HepG2 (cell line): ENCODE measurements at regions not wholly inside any gene's neighbourhood (a gene's known extent, or its start where the extent isn't known, plus 50 kb on each side); places are given as distances from the start of the nearest gene placed in this dataset.

Source experiments
- ATAC-seq: fragments of 200-7000 bp; cut with Tn5 transposase; 3 replicates; pipeline ENCODE4 v1.9.1; 2020; ENCODE audit warnings: mild to moderate bottlenecking, moderate library complexity
- BruUV-seq: library from RNA; stranded (reverse); fragments of 400-500 nt; replicated peaks from 2 replicates; lab custom pipeline; 2021; lab: Mats Ljungman, UMichigan
- CTCF ChIA-PET: fragments of 300-600 bp; formaldehyde crosslinking; extraction: SDS; loops from one replicate; lab custom pipeline; 2021; ENCODE audit warnings: low total read pairs, inconsistent platforms, low intra/inter-chr PET ratio; lab: Yijun Ruan, JAX
- POLR2A ChIA-PET: fragments of 350-600 bp; sonication (Branson Sonifier 250); formaldehyde crosslinking; loops from one replicate; lab custom pipeline; 2020; ENCODE audit warnings: antibody characterized with exemption, inconsistent platforms; lab: Yijun Ruan, JAX
- DNase-seq: peaks from one replicate; pipeline ENCODE4 v3.0.0-alpha.2; 2015; ENCODE audit warnings: low spot score
- FAIRE-seq: peaks from 3 replicates; lab custom pipeline; 2011; peaks lifted over from hg19 to GRCh38; lab: Jason Lieb, UNC
- H2AFZ ChIP-seq: one replicate; pipeline ENCODE4 v1.6.1; 2011; ENCODE audit warnings: low read length, inconsistent platforms
- H3K27ac ChIP-seq: fragments of 300-600 bp; 3 replicates; pipeline ENCODE4 v1.8.0; 2011; ENCODE audit warnings: mixed run types, mild to moderate bottlenecking, mixed read lengths, low read length, inconsistent platforms; ENCODE audit not compliant: insufficient read depth; ENCODE audit errors: extremely low read length
- H3K27me3 ChIP-seq, 2 experiments: fragments of 200-600 bp in 1 of 2; 2 replicates in 1 of 2; 3 replicates in 1 of 2; pipeline versions ENCODE4 v1.6.0 to v1.8.0; 2011; ENCODE audit warnings: low read length in 2 of 2, mild to moderate bottlenecking in 2 of 2, moderate library complexity in 2 of 2, inconsistent platforms in 1 of 2; ENCODE audit not compliant: insufficient read depth in 2 of 2, control insufficient read depth in 1 of 2
- H3K36me3 ChIP-seq, 2 experiments: fragments of 200-600 bp in 1 of 2; replicated peaks in 1 of 2; 2 replicates in 1 of 2; 3 replicates in 1 of 2; pipeline versions ENCODE4 v1.5.1 to v1.8.0; 2011; ENCODE audit warnings: low read length in 2 of 2, inconsistent platforms in 1 of 2; ENCODE audit not compliant: insufficient read depth in 2 of 2, control insufficient read depth in 1 of 2
- H3K4me1 ChIP-seq: 2 replicates; pipeline ENCODE4 v1.5.1; 2012; ENCODE audit warnings: low read length, inconsistent platforms; ENCODE audit not compliant: insufficient read depth
- H3K4me2 ChIP-seq: 2 replicates; pipeline ENCODE4 v1.6.0; 2011; ENCODE audit warnings: low read depth, low read length, inconsistent platforms
- H3K4me3 ChIP-seq, 3 experiments: fragments of 200-600 bp in 1 of 3; sonication (generic), shearing (Covaris generic) in 1 of 3; replicated peaks in 1 of 3; 2 replicates each; pipeline ENCODE4 v1.5.1; 2011 to 2016; ENCODE audit warnings: low read length in 3 of 3, inconsistent platforms in 2 of 3, low read depth in 2 of 3, mild to moderate bottlenecking in 2 of 3, control low read depth in 1 of 3, mixed read lengths in 1 of 3; ENCODE audit not compliant: insufficient read depth in 1 of 3
- H3K79me2 ChIP-seq: one replicate; pipeline ENCODE4 v1.6.1; 2011; ENCODE audit warnings: low read length, inconsistent platforms; ENCODE audit not compliant: insufficient read depth
- H3K9ac ChIP-seq: 2 replicates; pipeline ENCODE4 v1.6.0; 2011; ENCODE audit warnings: mild to moderate bottlenecking, low read depth, low read length, inconsistent platforms; ENCODE audit not compliant: insufficient read depth
- H3K9me3 ChIP-seq: 2 replicates; pipeline ENCODE4 v1.5.1; 2012; ENCODE audit warnings: mild to moderate bottlenecking, low read length
- H4K20me1 ChIP-seq: 2 replicates; pipeline ENCODE4 v1.6.0; 2011; ENCODE audit warnings: inconsistent platforms, mild to moderate bottlenecking, low read length, moderate library complexity; ENCODE audit not compliant: insufficient read depth
- ADNP ChIP-seq: sonication (generic); formaldehyde crosslinking; IDR thresholded peaks from 2 replicates; pipeline ENCODE4 v1.4.0; 2020; ENCODE audit warnings: missing genetic modification reagents
- ARNT2 ChIP-seq: sonication (generic); formaldehyde crosslinking; IDR thresholded peaks from 2 replicates; pipeline ENCODE4 v1.8.0; 2022; ENCODE audit warnings: mild to moderate bottlenecking, low read depth, missing genetic modification reagents, moderate library complexity
- DR1 ChIP-seq: sonication (generic); formaldehyde crosslinking; IDR thresholded peaks from 2 replicates; pipeline ENCODE4 v1.8.0; 2021; ENCODE audit warnings: mild to moderate bottlenecking, missing genetic modification reagents, inconsistent platforms
- HOXA7 ChIP-seq: sonication (generic); formaldehyde crosslinking; IDR thresholded peaks from 2 replicates; pipeline ENCODE4 v1.8.1; 2022; ENCODE audit warnings: mild to moderate bottlenecking, missing genetic modification reagents, moderate library complexity
- IRF2 ChIP-seq: IDR thresholded peaks from 2 replicates; pipeline ENCODE4 v1.6.1; 2018; ENCODE audit warnings: missing genetic modification reagents, missing compliant biosample characterization
- KDM1A ChIP-seq: IDR thresholded peaks from 2 replicates; pipeline ENCODE4 v1.6.1; 2016; ENCODE audit warnings: missing compliant biosample characterization
- SNRNP70 ChIP-seq: fragments of 200-400 bp; formaldehyde crosslinking; IDR thresholded peaks from 2 replicates; pipeline ENCODE4 v1.6.1; 2017; ENCODE audit warnings: mild to moderate bottlenecking, low read depth, low read length, moderate library complexity
- YEATS2 ChIP-seq: sonication (generic); formaldehyde crosslinking; IDR thresholded peaks from 2 replicates; pipeline ENCODE4 v1.4.0; 2020; ENCODE audit warnings: missing genetic modification reagents, borderline replicate concordance
- ZNF333 ChIP-seq: sonication (generic); formaldehyde crosslinking; IDR thresholded peaks from 2 replicates; pipeline ENCODE4 v1.4.0; 2020; ENCODE audit warnings: mild to moderate bottlenecking, missing genetic modification reagents, borderline replicate concordance
- ZNF556 ChIP-seq: sonication (generic); formaldehyde crosslinking; IDR thresholded peaks from 2 replicates; pipeline ENCODE4 v1.4.0; 2020; ENCODE audit warnings: mild to moderate bottlenecking, missing genetic modification reagents, borderline replicate concordance
- ZNF619 ChIP-seq: sonication (generic); formaldehyde crosslinking; IDR thresholded peaks from 2 replicates; pipeline ENCODE4 v1.4.0; 2020; ENCODE audit warnings: mild to moderate bottlenecking, missing genetic modification reagents
- WGBS: methylation state at CpG from one replicate; pipeline ENCODE4 v1.1.6; 2017; ENCODE audit warnings: low lambda C conversion rate; 5-methylcytosine and 5-hydroxymethylcytosine counted together
- in situ Hi-C: cut with HindIII; loops from 2 replicates; pipeline ENCODE4 v1.10.0; 2017; ENCODE audit warnings: low pct_unique_long_range_greater_than_20kb; ENCODE audit not compliant: extremely low pct_ligation_motif_present
- intact Hi-C: fragments of 100-400 bp; cut with micrococcal nuclease; formaldehyde crosslinking; loops from one replicate; pipeline ENCODE4 v1.10.0; 2022; ENCODE audit not compliant: unreplicated experiment

GRCh38 chr4:27887646-27888045, 1027.0 kb downstream of the STIM2 start (continued):
- TF ChIP-seq ARNT2 (CRISPR knock-in tag), result no peak
- TF ChIP-seq ZNF333 (CRISPR knock-in tag), result no peak
- no peak for TF ChIP-seq DR1 (CRISPR knock-in tag)
- no peak for TF ChIP-seq ZNF556 (CRISPR knock-in tag)
- TF ChIP-seq KDM1A (CRISPR knock-in tag), result no peak
- TF ChIP-seq IRF2, result no peak

- no peak for ATAC-seq
- H3K4me3 ChIP-seq, result no peak overlapping the region
- intact Hi-C loops (no loop called here), in situ Hi-C loops (no loop called here)
- H4K20me1 ChIP-seq, result no peaks in the 10 kb centered on the region
- H3K4me2 ChIP-seq, result no peak overlapping the region
- no peak overlapping the region for H2AFZ ChIP-seq
- 0% methylated on average over 1 of the region's 1 CpG for WGBS
- no peak for FAIRE-seq
- ChIA-PET POLR2A (no interaction called here), CTCF (no interaction called here)
- H3K4me1 ChIP-seq, result no peaks in the 10 kb centered on the region
- no peaks in the 10 kb centered on the region for H3K79me2 ChIP-seq
- no peaks in the 10 kb centered on the region for H3K36me3 ChIP-seq
- no peak overlapping the region for H3K27ac ChIP-seq
- peaks cover 46% of the 10 kb centered on the region for H3K9me3 ChIP-seq
- TF ChIP-seq SNRNP70 (no peak), ZNF619 (no peak), YEATS2 (CRISPR knock-in tag) (no peak), HOXA7 (CRISPR knock-in tag) (no peak), ADNP (no peak)
- H3K9ac ChIP-seq, result no peak overlapping the region
- no peak for DNase-seq
- BruUV-seq, result no TSS peak
- no peaks in the 10 kb centered on the region for H3K27me3 ChIP-seq
Measured at GRCh38 chr4:27888505-27888904, 1027.9 kb downstream of the STIM2 start.
